HepG2 (cell line): ENCODE measurements at regions not wholly inside any gene's neighbourhood (a gene's known extent, or its start where the extent isn't known, plus 50 kb on each side); places are given as distances from the start of the nearest gene placed in this dataset.

Experiments
- ATAC-seq: fragments of 200-7000 bp; cut with Tn5 transposase; 3 replicates; pipeline ENCODE4 v1.9.1; 2020; ENCODE audit warnings: mild to moderate bottlenecking, moderate library complexity
- BruUV-seq: library from RNA; stranded (reverse); fragments of 400-500 nt; replicated peaks from 2 replicates; lab custom pipeline; 2021; lab: Mats Ljungman, UMichigan
- CTCF ChIA-PET: fragments of 300-600 bp; formaldehyde crosslinking; extraction: SDS; loops from one replicate; lab custom pipeline; 2021; ENCODE audit warnings: low total read pairs, inconsistent platforms, low intra/inter-chr PET ratio; lab: Yijun Ruan, JAX
- POLR2A ChIA-PET: fragments of 350-600 bp; sonication (Branson Sonifier 250); formaldehyde crosslinking; loops from one replicate; lab custom pipeline; 2020; ENCODE audit warnings: antibody characterized with exemption, inconsistent platforms; lab: Yijun Ruan, JAX
- DNase-seq: peaks from one replicate; pipeline ENCODE4 v3.0.0-alpha.2; 2015; ENCODE audit warnings: low spot score
- FAIRE-seq: peaks from 3 replicates; lab custom pipeline; 2011; peaks lifted over from hg19 to GRCh38; lab: Jason Lieb, UNC
- H2AFZ ChIP-seq: one replicate; pipeline ENCODE4 v1.6.1; 2011; ENCODE audit warnings: low read length, inconsistent platforms
- H3K27ac ChIP-seq: fragments of 300-600 bp; 3 replicates; pipeline ENCODE4 v1.8.0; 2011; ENCODE audit warnings: mixed run types, mild to moderate bottlenecking, mixed read lengths, low read length, inconsistent platforms; ENCODE audit not compliant: insufficient read depth; ENCODE audit errors: extremely low read length
- H3K27me3 ChIP-seq, 2 experiments: fragments of 200-600 bp in 1 of 2; 2 replicates in 1 of 2; 3 replicates in 1 of 2; pipeline versions ENCODE4 v1.6.0 to v1.8.0; 2011; ENCODE audit warnings: low read length in 2 of 2, mild to moderate bottlenecking in 2 of 2, moderate library complexity in 2 of 2, inconsistent platforms in 1 of 2; ENCODE audit not compliant: insufficient read depth in 2 of 2, control insufficient read depth in 1 of 2
- H3K36me3 ChIP-seq, 2 experiments: fragments of 200-600 bp in 1 of 2; replicated peaks in 1 of 2; 2 replicates in 1 of 2; 3 replicates in 1 of 2; pipeline versions ENCODE4 v1.5.1 to v1.8.0; 2011; ENCODE audit warnings: low read length in 2 of 2, inconsistent platforms in 1 of 2; ENCODE audit not compliant: insufficient read depth in 2 of 2, control insufficient read depth in 1 of 2
- H3K4me1 ChIP-seq: 2 replicates; pipeline ENCODE4 v1.5.1; 2012; ENCODE audit warnings: low read length, inconsistent platforms; ENCODE audit not compliant: insufficient read depth
- H3K4me2 ChIP-seq: 2 replicates; pipeline ENCODE4 v1.6.0; 2011; ENCODE audit warnings: low read depth, low read length, inconsistent platforms
- H3K4me3 ChIP-seq, 3 experiments: fragments of 200-600 bp in 1 of 3; sonication (generic), shearing (Covaris generic) in 1 of 3; replicated peaks in 1 of 3; 2 replicates each; pipeline ENCODE4 v1.5.1; 2011 to 2016; ENCODE audit warnings: low read length in 3 of 3, inconsistent platforms in 2 of 3, low read depth in 2 of 3, mild to moderate bottlenecking in 2 of 3, control low read depth in 1 of 3, mixed read lengths in 1 of 3; ENCODE audit not compliant: insufficient read depth in 1 of 3
- H3K79me2 ChIP-seq: one replicate; pipeline ENCODE4 v1.6.1; 2011; ENCODE audit warnings: low read length, inconsistent platforms; ENCODE audit not compliant: insufficient read depth
- H3K9ac ChIP-seq: 2 replicates; pipeline ENCODE4 v1.6.0; 2011; ENCODE audit warnings: mild to moderate bottlenecking, low read depth, low read length, inconsistent platforms; ENCODE audit not compliant: insufficient read depth
- H3K9me3 ChIP-seq: 2 replicates; pipeline ENCODE4 v1.5.1; 2012; ENCODE audit warnings: mild to moderate bottlenecking, low read length
- H4K20me1 ChIP-seq: 2 replicates; pipeline ENCODE4 v1.6.0; 2011; ENCODE audit warnings: inconsistent platforms, mild to moderate bottlenecking, low read length, moderate library complexity; ENCODE audit not compliant: insufficient read depth
- FUBP1 ChIP-seq: sonication (generic); formaldehyde crosslinking; IDR thresholded peaks from 2 replicates; pipeline ENCODE4 v1.5.1; 2020; ENCODE audit warnings: missing genetic modification reagents, mild to moderate bottlenecking, borderline replicate concordance
- GABPB1 ChIP-seq: IDR thresholded peaks from 2 replicates; pipeline ENCODE4 v1.6.1; 2016; ENCODE audit warnings: mild to moderate bottlenecking, missing genetic modification reagents, moderate library complexity, missing compliant biosample characterization
- GTF3A ChIP-seq: sonication (generic); formaldehyde crosslinking; conservative IDR thresholded peaks from 2 replicates; pipeline ENCODE4 v1.4.0; 2020; ENCODE audit warnings: mild to moderate bottlenecking, missing genetic modification reagents
- MAFF ChIP-seq: IDR thresholded peaks from 2 replicates; pipeline ENCODE4 v1.6.1; 2011; ENCODE audit warnings: low read depth, low read length, improper control_type of control experiment
- NFKB2 ChIP-seq: sonication (generic); formaldehyde crosslinking; IDR thresholded peaks from 2 replicates; pipeline ENCODE4 v1.4.0; 2020; ENCODE audit warnings: missing genetic modification reagents, borderline replicate concordance
- ZBTB49 ChIP-seq: sonication (generic); formaldehyde crosslinking; IDR thresholded peaks from 2 replicates; pipeline ENCODE4 v1.4.0; 2020; ENCODE audit warnings: missing genetic modification reagents, borderline replicate concordance
- ZNF501 ChIP-seq: sonication (generic); formaldehyde crosslinking; IDR thresholded peaks from 2 replicates; pipeline ENCODE4 v1.5.1; 2020; ENCODE audit warnings: mild to moderate bottlenecking, moderate library complexity, missing genetic modification reagents
- ZNF816 ChIP-seq: sonication (generic); formaldehyde crosslinking; IDR thresholded peaks from 2 replicates; pipeline ENCODE4 v1.8.0; 2022; ENCODE audit warnings: missing genetic modification reagents, mild to moderate bottlenecking, borderline replicate concordance
- WGBS: methylation state at CpG from one replicate; pipeline ENCODE4 v1.1.6; 2017; ENCODE audit warnings: low lambda C conversion rate; 5-methylcytosine and 5-hydroxymethylcytosine counted together
- in situ Hi-C: cut with HindIII; loops from 2 replicates; pipeline ENCODE4 v1.10.0; 2017; ENCODE audit warnings: low pct_unique_long_range_greater_than_20kb; ENCODE audit not compliant: extremely low pct_ligation_motif_present
- intact Hi-C: fragments of 100-400 bp; cut with micrococcal nuclease; formaldehyde crosslinking; loops from one replicate; pipeline ENCODE4 v1.10.0; 2022; ENCODE audit not compliant: unreplicated experiment

GRCh38 chr6:6436946-6437345, 116.5 kb upstream of the F13A1 start:
- H3K27ac ChIP-seq: no peak overlapping the region
- H3K4me3 ChIP-seq: no peak overlapping the region
- no peak for TF ChIP-seq GABPB1 (CRISPR knock-in tag)
- no peak for DNase-seq
- no peak for FAIRE-seq
- H2AFZ ChIP-seq: no peak overlapping the region
- no peaks in the 10 kb centered on the region for H3K4me1 ChIP-seq
- H3K9ac ChIP-seq: no peak overlapping the region
- no peak for ATAC-seq
- no peaks in the 10 kb centered on the region for H4K20me1 ChIP-seq
- no peaks in the 10 kb centered on the region for H3K27me3 ChIP-seq
- BruUV-seq: no TSS peak
- intact Hi-C loops (no loop called here), in situ Hi-C loops (no loop called here)
- WGBS: 2% methylated on average over 3 of the region's 3 CpGs
- no peaks in the 10 kb centered on the region for H3K9me3 ChIP-seq
- ChIA-PET POLR2A (no interaction called here), CTCF (no interaction called here)
- no peak overlapping the region for H3K4me2 ChIP-seq
- H3K36me3 ChIP-seq: no peaks in the 10 kb centered on the region
- no peaks in the 10 kb centered on the region for H3K79me2 ChIP-seq

GRCh38 chr6:6438286-6438685, 117.8 kb upstream of the F13A1 start:
- no peaks in the 10 kb centered on the region for H4K20me1 ChIP-seq
- no peak overlapping the region for H3K4me3 ChIP-seq
- intact Hi-C loops (no loop called here), in situ Hi-C loops (no loop called here)
- no peak overlapping the region for H3K27ac ChIP-seq
- TF ChIP-seq MAFF (0 out of 2 replicates have a peak, but pooled peaks have one; percentile 28), NFKB2 (CRISPR knock-in tag) (no peak)
- POLR2A ChIA-PET: no interaction called here
- 0% methylated on average over 2 of the region's 2 CpGs for WGBS
- H3K79me2 ChIP-seq: no peaks in the 10 kb centered on the region
- no peak overlapping the region for H2AFZ ChIP-seq
- no peak overlapping the region for H3K4me2 ChIP-seq
- no peak for ATAC-seq
- no peaks in the 10 kb centered on the region for H3K27me3 ChIP-seq
- no peak for FAIRE-seq
- H3K9ac ChIP-seq: no peak overlapping the region
- no peaks in the 10 kb centered on the region for H3K36me3 ChIP-seq
- H3K9me3 ChIP-seq: no peaks in the 10 kb centered on the region
- CTCF ChIA-PET: no interaction called here
- no peaks in the 10 kb centered on the region for H3K4me1 ChIP-seq
- no peak for DNase-seq
- BruUV-seq: no TSS peak

GRCh38 chr6:6439778-6440177, 119.3 kb upstream of the F13A1 start:
- Histone ChIP-seq H3K27me3 (no peaks in the 10 kb centered on the region), H4K20me1 (no peaks in the 10 kb centered on the region), H3K4me1 (no peaks in the 10 kb centered on the region), H3K79me2 (no peaks in the 10 kb centered on the region), H3K9me3 (no peaks in the 10 kb centered on the region), H3K4me2 (no peak overlapping the region), H2AFZ (no peak overlapping the region), H3K9ac (no peak overlapping the region), H3K36me3 (no peaks in the 10 kb centered on the region), H3K27ac (no peak overlapping the region), H3K4me3 (no peak overlapping the region)
- in situ Hi-C loops (no loop called here), intact Hi-C loops (no loop called here)
- ATAC-seq (no peak), FAIRE-seq (no peak), DNase-seq (no peak)
- TF ChIP-seq FUBP1 (CRISPR knock-in tag): no peak
- no peak for TF ChIP-seq GTF3A (CRISPR knock-in tag)
- TF ChIP-seq ZNF816 (CRISPR knock-in tag): no peak
- TF ChIP-seq ZBTB49 (CRISPR knock-in tag): no peak
- TF ChIP-seq ZNF501 (CRISPR knock-in tag): no peak
- no TSS peak for BruUV-seq
- 0% methylated on average over 1 of the region's 1 CpG for WGBS
- CTCF ChIA-PET: no interaction called here
- POLR2A ChIA-PET: no interaction called here
